ENCODE measurements at regions not wholly inside any gene's neighbourhood (a gene's known extent, or its start where the extent isn't known, plus 50 kb on each side); places are given as distances from the start of the nearest gene placed in this dataset.
"Not testable (repeated sequence)": the region's sequence is repeated elsewhere in the genome, so short reads cannot be mapped to it uniquely, and the experiment has no call there.

DNA sequence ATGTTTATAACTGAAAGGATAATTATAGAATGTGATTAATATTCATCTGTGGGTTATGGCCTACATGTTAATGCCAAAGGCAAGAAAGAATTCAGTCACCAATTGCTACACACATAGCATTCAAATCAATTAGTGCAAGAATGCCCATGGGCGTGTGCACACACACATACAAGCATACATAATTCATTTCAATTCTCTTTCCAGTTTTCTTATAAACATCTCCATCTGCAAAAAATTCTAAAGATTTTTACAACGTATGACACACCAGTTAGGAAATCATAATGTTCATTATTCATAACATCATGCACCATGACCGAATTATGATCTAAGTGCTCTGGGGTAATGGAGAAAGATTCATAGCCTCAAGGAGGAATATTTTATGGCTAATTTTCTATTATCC lies 111.0 kb upstream of the ADTRP start:
- DNase-seq (ENCODE audit: low read depth) = no peak

DNA sequence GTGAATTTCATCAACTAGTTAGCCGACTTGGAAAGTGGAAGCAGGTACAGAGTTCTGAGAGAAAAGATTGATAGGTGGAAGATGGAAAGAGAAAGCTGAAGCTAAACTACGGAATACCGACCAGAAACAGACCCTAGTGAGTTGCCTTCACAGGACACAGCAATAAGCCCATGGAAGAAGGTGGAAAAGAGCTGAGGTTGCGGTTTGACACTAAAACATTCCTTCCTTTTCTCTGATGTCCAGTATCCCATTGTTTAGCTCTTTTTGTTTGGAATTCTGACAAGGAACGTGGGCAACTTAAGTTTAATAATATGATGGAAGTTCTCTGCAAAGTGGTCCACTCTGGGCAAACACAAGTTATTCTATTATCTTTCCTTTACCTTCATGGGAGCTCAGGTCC lies 110.1 kb upstream of the ADTRP start:
- DNase-seq (ENCODE audit: low read depth) = no peak

DNA sequence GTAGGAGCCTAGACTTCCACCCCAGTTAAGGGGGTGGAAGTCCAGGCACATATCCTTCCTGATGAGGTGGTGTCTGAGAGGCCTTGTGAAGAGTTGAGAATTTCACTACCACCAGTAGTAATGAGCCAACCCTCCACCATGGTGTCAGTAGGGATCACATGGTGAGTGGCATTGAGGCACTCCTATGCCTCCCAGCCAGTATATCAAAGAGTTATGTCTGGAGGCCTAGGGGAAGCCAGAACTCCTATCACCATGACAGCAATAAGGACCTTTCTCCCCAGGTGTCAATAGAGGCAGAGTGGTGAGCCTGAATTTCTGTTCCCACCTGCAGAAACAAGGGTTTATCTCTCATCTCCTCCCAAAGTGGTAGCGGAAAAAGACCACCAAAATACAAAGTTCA lies 106.6 kb upstream of the ADTRP start:
- no peak for DNase-seq (ENCODE audit: low read depth)

DNA sequence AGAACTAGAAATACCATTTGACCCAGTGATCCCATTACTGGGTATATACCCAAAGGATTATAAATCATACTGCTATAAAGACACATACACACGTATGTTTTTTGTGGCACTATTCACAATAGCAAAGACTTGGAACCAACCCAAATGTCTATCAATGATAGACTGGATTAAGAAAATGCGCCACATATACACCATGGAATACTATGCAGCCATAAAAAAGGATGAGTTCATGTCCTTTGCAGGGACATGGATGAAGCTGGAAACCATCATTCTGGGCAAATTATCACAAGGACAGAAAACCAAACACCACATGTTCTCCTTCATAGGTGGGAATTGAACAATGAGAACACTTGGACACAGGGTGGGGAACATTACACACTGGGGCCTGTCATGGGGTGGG lies 104.9 kb upstream of the ADTRP start:
- not testable (repeated sequence) for DNase-seq (ENCODE audit: low read depth)

DNA sequence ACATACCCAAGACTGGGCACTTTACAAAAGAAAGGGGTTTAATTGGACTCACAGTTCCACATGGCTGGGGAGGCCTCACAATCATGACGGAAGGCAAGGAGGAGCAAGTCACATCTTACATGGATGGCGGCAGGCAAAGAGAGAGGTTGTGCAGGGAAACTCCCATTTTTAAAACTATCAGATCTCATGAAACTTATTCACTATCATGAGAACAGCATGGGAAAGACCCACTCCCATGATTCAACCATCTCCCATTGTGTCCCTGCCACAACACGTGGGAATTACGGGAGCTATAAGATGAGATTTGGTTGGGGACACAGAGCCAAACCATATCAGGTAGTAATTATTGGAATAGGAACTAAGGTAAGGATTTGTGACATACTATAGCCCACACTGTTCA lies 101.6 kb upstream of the ADTRP start:
- DNase-seq (ENCODE audit: low read depth) = not testable (repeated sequence)

DNA sequence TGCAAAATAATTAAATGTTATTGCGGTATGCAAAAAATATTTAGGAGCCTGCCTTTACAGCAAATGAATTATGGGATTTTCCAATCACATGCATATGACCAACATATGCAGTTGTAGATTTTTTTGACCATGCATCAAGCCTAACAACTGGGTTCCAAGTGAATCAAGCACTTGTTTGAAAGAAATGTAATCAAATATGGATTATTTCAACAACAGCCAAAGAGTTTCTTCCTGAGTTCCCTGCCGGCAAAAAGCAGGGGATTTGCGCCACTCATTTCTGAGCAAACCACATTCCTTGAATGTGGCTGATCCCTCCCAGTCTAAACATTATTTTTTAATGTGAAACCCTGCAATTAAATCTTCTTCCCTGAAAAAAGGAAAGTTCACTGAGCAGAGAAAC lies 100.1 kb upstream of the ADTRP start:
- DNase-seq (ENCODE audit: low read depth) = no peak

DNA sequence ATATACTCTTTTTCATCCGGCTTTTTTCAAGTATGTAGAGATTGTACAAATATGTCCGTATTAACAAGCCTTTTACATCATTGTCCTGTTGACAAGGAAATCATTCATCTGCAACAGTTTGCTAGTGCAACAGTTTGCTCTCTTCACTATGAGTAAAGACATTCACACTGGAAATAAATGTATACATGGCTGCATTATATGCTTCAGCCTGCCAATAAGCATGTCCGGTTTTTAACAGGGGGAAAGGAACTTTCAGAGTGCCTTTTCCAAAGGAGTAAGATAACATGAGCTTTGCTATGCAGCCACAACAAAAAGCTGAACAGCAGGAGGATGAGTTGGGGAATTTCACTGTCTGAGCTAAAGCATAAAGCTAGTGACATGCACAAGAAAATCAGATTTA lies 99.4 kb upstream of the ADTRP start:
- DNase-seq (ENCODE audit: low read depth) = no peak

DNA sequence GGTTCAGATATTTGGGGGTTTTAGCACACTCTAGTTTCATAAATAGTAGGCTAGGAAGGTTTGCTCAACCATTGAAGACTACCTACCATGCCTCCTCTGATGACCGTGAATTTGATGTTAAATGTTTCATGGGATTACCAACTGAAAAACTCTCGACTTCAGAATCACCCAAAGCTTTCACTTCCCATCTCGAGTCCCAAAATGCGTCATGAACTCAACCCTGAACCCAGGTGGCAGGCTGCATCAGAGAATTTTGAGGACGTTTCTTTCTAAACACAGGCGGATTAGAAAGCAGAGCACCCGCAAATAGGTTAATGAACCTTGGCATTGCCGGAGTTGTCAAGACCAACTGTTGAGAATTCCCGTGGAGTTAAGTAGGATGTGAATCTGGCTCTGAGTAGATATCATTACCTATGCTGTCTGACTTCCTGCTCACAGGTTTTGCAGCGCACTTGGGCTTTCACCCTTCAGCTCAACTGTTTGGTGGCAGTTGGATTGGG lies 98.4 kb upstream of the ADTRP start:
- DNase-seq (ENCODE audit: low read depth) = no peak

DNA sequence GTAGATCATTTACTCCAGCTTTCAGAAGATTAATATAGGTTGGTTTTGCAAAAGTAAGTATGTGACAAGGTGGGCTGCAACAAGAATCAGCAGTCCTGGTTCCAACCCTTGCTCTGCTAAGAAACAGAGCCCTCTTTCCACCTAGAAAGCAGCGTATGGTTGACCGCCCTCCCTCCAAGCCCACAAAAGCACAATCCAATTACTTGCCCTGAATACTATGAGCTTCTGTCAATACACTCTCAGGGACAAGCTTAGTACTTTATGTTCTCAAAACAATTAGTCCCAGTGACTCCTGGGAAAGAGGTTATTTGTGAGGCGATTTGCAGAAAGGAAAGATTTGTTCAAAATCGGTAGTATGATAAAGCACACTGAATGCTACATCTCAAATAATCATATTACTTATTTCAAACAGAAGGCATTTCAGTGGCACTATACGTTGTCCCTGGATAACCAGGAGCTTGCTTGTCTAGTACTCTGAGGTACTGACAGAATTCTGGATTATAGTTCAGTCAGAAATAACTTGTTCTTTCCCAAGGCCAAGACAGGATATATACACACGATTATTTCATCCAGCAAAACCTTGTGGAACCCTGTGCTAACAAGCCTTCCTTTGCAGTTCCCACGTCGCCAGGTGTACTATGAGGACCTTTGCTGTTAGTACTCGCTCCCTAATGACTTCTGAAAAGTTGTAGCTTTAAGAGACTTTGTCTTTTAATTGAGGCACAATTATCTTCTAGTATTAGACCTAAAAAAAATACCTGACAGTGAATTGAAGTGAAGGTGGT lies 96.9 kb upstream of the ADTRP start:
- no peak for DNase-seq (ENCODE audit: low read depth)

DNA sequence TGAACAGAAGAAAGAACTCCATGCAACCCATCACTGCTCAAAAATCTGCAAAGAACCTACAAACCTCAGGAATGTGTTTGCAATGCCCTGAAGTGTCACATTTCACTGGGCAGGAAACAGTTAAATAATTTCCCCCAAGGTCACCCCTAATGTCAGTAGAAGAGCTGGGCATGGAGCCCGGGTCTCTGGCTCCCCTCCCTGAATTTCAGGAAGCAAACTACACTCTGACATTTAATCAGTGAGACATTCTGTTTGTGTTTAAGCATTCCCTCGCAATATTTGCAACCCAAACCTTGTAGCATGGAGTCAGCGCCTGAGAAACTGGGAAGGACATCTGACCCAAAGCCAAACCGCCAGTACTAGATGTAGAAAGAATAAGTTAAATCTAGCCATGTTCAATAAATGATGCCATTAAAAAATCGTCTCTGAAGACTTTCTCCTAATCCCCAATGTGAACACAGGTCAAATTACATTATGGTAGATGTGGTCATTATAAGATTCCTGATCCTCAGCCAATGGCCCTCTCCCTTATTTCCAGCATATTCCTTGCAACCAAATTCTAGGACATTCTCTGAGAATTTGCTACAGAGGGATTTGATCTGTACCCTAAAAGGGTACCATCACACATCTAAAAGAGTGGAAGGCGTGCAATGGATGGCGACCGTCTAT lies 91.2 kb upstream of the ADTRP start:
- DNase-seq (ENCODE audit: low read depth) = peak; percentile 74

DNA sequence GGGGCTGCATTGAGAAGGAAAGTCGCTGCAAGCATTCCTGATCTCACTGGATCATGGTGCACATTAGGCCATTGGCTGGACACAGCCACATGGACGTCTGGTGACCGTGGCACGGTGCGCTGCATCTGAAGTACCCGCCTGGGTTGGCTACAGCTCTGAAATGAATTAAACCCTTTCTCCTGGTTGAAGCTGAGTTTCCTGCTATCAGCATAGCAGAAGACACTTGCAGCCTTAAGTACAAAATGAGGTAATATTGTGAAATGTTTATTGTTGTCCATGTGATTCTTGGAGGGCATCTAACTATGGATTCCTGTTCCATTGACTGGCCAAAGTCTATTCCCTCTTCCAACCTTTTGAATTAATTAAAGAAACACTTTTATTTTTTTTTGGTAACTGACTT lies 89.8 kb upstream of the ADTRP start:
- DNase-seq (ENCODE audit: low read depth) = no peak

DNA sequence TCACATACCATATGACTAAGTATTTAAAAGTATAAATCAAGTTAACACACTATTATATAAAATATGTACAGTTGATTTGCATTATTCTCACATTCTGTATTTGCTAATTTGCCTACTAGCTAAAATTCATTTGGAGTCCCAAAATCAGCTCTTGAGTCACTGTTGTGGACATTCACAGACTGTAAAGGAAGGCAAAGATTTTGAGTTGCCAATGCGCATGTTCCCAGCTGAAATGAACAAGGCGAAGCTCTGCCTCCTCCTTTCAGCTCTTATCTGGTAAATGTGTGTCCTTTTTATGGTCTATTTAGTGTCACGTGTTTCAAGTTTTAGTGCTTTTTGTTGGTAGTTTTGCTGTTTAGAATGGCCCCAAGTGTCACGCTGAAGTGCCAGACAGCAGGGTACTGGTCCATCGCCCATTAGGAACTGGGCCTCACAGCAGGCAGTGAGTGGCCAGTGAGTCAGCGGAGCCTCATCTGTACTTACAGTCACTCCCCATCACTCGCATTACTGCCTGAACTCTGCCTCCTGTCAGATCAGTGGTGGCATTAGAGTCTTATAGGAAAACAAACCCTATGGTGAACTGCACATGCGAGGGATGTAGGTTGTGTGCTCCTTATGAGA lies 87.2 kb upstream of the ADTRP start:
- DNase-seq (ENCODE audit: low read depth) = peak; percentile 75

DNA sequence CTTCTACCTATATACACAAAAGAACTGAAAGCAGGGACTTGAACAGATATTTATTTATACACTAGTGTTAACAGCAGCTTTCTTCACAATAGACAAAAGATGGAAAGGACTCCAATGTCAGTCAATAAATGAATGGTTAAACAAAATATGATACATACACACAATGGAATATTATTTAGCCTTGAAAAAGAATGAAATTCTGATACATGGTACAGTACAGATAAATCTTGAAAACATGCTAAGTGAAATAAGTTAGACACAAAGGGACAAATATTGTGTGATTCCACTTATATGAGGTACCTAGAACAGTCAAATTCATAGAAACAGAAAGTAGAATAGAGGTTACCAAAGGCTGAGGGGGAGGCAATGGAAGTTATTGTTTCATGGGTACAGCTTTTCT lies 79.8 kb upstream of the ADTRP start:
- DNase-seq (ENCODE audit: low read depth) = no peak

DNA sequence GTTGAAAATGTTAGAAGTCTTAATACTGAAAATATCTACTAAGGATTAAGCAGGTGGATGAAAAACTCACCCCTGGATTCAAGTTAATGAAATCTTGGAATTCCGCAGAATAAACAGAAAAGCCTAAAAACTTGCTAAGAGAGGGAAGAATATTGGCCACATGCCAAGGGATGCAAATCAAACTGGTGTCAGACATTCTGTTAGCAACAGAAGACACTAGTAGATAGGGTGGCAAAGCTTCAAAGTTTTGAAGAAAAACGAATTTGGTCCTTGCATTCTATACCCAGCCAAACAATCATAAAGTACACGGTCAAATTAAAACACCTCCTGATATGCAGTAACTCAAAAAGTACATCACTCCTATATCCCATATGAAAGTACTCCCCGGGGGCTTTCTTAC lies 77.1 kb upstream of the ADTRP start:
- DNase-seq (ENCODE audit: low read depth) = no peak

DNA sequence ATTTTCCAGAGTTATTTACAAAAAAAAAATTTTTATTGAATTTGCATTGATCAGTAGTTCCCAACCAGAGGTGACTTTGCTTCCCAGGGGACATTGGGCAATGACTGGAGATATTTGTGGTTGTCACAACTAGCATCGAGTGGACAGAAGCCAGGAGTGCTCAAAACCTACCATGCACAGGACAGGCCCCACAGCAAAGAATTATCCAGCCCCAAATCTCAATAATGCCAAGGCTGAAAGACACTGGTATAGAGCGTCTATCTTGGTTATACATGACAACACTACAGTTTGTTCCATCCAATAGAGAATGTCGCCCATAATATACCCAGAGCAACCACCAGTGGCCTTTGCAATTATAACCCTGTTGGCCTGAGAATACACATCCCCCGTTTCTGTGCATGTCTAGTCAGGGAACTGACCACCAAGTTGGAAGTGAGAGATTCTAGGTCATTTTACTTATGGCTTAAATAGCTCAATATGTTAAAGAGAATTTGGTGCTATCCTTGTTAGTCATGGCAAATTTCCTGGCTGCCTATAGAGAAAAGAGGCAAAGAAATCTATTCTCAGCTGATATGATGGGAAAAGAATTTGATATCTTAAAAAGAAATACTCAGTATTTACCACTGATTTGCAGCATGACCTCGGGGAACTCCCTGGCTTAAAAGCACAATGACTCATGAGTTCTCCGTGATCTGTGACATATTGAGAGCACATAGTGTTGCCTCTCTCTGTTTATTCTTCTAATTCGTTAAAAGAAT lies 76.0 kb upstream of the ADTRP start:
- DNase-seq (ENCODE audit: low read depth) = peak; percentile 76

DNA sequence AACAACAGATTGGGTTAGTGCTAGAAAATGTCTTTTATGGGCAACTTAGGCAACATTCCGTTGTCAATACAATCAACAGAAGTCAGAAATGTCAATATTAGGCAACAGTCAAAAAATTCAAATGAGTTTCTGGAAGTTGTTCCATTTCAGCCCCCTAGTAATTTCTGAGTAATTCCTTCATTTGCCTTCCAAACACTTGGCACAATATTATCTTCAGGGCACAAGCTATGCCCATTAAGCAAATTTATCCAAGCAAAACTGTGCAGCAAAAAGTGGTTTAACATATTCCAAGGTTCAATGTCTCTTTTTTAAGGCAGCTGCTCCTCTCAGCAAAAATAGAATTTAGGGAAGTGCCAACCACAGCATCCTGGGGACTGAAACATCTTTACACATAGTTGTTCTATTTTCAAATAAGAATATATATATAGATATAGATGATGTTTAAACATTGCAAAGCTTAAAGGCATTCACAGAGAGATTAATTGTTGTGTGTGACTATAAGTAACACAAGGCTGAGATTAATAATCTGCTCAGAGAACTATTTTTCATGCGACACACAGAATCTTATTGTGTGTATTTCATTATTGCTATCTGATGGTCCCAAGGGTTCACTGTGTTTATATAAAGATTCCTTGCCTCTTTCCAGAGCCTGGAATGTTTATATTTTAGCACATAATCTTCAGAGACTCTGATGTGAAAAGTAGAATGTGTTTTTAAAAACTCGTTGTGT lies 75.2 kb upstream of the ADTRP start:
- DNase-seq (ENCODE audit: low read depth) = no peak

DNA sequence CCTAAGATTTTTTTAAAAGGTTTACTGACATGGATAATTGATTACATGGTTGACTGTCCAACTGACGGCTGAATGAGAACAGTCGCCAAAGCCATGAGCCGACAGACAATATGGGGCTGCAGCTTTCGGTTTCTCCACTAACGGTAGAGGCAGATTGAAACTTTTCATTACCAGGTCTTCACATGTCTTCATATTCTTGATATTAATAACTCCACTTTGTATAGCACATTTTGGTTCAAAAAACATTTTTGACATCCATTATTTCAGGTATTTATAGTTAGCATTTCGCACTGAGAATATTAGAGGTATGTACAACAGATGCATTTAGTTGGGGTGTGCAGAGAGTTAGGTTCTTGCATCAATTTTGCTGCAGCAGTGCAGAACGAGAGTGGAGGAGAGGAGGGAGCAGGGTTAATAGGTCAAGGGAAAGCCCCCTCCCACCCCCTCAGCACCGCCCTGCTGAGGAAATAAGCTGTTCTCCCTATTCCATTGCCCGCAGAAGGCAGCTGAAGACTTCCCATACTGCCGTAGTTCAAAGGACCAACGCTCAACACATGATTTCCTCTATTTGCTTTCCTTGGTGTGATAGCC lies 73.6 kb upstream of the ADTRP start:
- DNase-seq (ENCODE audit: low read depth) = peak; percentile 24

DNA sequence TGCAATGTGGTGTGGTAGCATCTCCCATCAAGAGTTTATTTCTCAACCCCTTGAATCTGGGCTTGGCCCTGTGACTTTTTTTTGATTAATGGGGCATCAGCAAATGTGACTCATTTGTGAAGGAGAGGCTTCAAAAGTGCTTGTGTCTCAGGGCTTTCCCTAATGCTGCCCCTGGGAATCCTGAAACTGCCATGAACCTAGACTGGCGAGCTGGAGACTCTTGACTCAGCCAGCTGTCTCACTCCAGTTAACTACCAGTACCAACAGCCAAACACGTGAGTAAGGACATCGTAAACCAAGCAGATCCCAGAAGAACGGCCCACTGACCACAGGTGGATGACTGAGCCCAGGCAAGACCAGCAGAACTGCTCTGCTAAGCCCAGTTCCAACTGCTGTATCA lies 72.8 kb upstream of the ADTRP start:
- DNase-seq (ENCODE audit: low read depth) = peak; percentile 89

DNA sequence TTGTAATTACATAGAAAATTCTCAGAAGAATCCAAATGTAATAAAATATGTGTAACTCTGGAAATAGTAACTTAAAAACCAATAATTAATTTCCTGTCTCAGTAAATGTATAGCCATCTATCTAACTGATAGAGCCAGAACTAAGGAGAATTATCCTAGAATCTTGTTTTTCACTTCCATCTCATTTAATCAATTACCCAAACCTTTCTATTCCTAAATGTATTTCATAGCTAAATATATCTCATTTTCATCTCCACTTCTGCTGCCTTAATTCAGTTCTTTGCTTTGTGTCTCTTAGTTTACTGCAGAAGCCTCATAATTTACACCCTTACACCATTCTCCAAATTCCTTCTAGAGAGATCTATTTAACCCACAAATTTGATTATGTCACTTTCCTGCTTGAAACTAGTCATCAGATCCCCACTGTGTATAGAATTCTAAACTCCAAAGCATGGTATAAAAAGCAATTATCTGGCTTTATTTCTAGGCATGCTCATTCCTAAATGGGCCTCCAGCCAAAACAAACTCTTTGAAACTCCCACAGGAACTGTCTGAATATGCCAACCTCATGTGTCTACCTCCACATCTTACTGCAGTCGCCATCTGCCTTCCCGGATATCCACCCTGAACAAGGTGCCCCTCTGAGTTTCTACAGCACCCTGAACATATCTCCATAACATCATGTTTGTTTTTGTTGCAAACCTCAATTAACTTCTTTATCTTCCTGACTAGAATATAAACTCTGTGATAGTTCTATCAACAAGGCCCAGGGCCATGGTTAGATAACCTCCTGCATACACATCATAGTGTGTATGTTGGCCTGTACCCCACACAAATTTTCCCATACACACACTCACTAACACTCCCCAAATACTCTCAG lies 70.5 kb upstream of the ADTRP start:
- DNase-seq (ENCODE audit: low read depth) = peak; percentile 40

DNA sequence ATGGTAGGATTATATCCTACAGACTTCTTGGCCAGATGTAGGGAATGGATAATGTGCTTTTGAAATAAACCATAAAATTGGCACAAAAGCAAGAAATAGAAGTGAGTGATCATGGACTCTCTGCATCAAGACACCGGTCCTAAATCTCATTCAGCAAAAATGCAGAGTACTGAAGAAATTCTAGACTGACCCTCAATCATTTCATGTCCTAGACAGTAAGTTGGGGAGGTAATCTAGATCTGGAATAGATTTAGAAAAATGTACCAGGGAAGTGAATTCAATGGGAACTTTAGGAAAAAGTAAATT lies 69.7 kb upstream of the ADTRP start:
- no peak for DNase-seq (ENCODE audit: low read depth)
